Sigmoid colon (tissue), 3 donors: ENCODE measurements at regions not wholly inside any gene's neighbourhood (a gene's known extent, or its start where the extent isn't known, plus 50 kb on each side); places are given as distances from the start of the nearest gene placed in this dataset.

Source experiments
- POLR2A ChIP-seq, 2 donors: fragments of 450-650 bp; IDR thresholded peaks; one replicate each; pipeline ENCODE4 v1.6.1; 2016; ENCODE audit warnings: antibody characterized with exemption in 2 of 2, mild to moderate bottlenecking in 2 of 2, moderate library complexity in 2 of 2
- TF ChIP-seq, protein P1 (sequence below), 4 experiments: fragments of 450-650 bp in 3 of 4; fragments of 200-600 bp in 1 of 4; IDR thresholded peaks; one replicate each; pipeline ENCODE4 v1.5.1; 2016 to 2019; ENCODE audit warnings: antibody characterized with exemption in 4 of 4, mild to moderate bottlenecking in 3 of 4, moderate library complexity in 2 of 4

DNA sequence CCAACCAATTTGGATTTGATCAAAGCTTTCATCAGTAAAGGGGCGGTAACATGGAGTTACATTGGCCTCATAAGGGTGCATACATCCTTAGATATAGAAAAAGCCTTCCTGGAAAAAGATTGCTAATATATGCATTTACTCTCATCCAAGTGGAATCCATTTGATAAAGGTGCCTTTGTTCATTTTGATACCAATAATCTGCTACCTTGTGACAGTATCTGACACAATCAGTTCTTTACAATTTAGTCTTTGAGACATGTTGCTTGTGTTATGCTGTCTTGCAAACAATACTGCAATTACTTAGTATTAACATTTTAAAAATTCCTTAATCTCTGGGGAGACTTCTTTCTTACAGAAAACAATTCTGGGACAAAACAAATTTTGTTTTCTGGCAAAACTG is 654.4 kb upstream of the SLC35B3 start:
- TF ChIP-seq, protein P1, sequence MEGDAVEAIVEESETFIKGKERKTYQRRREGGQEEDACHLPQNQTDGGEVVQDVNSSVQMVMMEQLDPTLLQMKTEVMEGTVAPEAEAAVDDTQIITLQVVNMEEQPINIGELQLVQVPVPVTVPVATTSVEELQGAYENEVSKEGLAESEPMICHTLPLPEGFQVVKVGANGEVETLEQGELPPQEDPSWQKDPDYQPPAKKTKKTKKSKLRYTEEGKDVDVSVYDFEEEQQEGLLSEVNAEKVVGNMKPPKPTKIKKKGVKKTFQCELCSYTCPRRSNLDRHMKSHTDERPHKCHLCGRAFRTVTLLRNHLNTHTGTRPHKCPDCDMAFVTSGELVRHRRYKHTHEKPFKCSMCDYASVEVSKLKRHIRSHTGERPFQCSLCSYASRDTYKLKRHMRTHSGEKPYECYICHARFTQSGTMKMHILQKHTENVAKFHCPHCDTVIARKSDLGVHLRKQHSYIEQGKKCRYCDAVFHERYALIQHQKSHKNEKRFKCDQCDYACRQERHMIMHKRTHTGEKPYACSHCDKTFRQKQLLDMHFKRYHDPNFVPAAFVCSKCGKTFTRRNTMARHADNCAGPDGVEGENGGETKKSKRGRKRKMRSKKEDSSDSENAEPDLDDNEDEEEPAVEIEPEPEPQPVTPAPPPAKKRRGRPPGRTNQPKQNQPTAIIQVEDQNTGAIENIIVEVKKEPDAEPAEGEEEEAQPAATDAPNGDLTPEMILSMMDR (IDR thresholded peaks at IDR 0.05), result no peak
- no peak for TF ChIP-seq POLR2A (IDR thresholded peaks at IDR 0.05)
